T-helper 1 cell (primary cell): ENCODE measurements at regions not wholly inside any gene's neighbourhood (a gene's known extent, or its start where the extent isn't known, plus 50 kb on each side); places are given as distances from the start of the nearest gene placed in this dataset.
"Not testable (repeated sequence)": the region's sequence is repeated elsewhere in the genome, so short reads cannot be mapped to it uniquely, and the experiment has no call there.

Experiments
- DNase-seq, 5 donors: peaks; one replicate each; pipeline ENCODE4 v3.0.0-alpha.2; 2012 to 2020

DNA sequence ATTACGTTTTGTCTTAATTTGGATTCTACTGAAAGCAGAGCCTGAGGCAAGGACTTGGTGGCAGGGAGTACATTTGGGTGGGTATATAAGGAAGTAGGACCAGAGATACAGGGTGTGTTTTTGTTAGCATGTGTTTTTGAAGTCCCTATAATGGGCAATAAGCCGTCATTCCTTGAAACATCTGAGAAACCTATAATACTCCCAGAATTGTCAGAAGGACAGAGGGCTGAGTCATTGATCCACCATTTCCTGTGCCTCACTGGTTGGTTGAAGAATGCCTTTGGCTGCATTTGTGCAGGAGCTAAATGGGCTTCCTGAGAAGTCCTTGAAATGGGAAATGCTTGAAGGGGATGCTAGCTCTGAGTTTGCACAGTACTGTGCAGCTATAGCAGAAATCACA is 281.8 kb upstream of the ZEB2 start:
- no peak for DNase-seq

DNA sequence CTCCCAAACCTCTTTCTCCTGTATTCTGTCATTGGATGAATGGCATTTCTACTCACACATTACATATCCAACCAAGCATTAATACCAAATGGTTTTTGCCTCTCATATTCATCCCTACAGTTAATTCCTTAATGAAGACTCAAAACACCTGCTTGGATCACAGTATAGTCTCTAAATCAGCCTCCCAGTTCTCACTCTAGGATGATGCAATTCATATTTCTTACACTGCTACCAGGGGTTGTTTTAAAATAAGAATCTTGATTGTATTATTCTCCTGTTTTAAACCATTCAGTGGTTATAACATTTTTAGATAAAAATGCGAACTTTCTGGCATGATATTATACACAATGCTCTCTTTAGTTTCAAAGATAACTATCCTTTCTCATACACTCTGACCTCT is 281.4 kb upstream of the ZEB2 start:
- DNase-seq = no peak

DNA sequence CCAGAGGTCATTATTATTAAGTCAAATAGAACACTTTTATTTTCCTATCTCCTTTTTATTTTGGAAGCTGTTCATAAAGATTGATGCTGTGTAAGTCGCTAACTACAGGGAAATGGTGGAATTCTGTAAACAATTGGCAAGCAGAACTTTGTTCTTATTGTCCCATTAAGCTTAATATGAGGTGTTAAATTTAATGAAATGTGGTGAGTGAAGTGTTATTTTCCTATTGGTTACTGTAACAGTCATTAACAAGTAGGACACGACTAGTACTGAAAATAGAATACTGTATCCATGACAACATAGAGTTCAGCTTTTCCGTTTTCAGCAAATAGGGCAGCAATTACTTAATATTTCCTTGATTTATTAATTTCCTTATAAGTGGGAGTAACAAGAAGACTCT is 279.1 kb upstream of the ZEB2 start:
- DNase-seq = no peak

DNA sequence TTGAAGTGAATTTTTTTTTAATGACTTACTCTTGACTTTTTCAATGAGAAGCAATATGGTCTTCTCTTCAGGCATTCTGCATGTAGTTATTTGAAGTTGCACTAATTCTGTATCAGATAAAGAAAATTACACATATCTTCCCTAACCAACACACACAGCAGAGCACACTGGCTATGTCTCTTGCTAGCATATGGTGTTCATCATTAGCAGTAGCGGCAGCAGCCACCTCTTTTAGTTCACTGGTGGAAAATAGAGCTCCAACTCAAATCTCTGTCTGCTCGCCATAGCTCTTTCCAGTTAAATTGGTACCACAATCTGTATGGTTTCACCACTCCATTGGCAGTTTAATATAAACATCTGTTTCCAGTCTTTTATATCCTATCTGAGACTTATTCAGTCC is 278.1 kb upstream of the ZEB2 start:
- DNase-seq = no peak

DNA sequence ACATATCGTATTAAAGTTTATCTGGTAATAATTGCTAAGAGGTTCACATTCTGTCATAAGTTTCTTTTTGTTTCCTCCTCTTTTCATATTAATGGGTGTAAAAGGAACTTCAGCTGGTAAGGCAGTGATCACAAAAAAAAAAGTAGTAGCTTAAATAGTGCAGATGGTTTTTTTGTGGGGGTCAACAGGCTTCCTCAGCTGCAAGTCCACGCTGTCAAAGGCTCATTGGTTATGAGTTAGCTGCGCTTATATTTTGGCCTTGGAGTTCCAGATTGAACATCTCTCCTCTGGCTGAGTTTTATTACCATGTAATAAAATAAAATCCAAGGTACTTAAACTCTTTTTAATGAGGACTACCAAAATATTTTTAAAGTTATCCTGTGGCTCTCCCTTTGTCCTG is 277.0 kb upstream of the ZEB2 start:
- DNase-seq = no peak

DNA sequence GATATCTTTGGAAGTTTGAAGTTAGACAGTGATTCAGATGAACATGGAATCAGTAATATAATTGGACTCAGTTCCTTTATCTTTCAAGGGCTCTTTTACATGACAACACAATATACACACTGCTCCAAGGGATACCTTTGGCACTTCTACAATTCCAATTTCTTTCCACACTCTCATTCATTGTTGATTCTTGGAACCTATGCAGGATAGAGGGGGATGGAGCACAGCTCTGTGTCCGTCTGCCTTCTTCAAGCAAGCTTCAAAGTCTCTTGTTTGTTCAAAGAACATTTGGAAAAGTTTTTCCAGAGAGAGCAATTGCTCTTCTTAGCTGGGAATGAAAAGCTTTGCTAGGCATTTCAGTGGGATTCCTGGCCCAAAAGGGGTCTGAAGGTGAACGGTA is 276.2 kb upstream of the ZEB2 start:
- no peak for DNase-seq

DNA sequence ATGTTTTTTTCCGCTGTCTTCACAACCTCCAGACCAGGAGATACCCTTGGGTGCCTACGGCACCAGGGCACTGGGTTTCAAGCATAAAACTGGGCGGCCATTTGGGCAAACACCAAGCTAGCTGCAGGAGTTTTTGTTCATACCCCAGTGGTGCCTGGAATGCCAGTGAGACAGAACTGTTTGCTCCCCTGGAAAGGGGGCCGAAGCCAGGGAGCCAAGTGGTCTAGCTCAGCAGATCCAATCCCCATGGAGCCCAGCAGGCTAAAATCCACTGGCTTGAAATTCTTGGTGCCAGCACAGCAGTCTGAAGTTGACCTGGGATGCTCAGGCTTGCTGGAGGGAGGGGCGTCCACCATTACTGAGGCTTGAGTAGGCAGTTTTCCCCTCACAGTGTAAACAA is 265.3 kb upstream of the ZEB2 start:
- DNase-seq = no peak

DNA sequence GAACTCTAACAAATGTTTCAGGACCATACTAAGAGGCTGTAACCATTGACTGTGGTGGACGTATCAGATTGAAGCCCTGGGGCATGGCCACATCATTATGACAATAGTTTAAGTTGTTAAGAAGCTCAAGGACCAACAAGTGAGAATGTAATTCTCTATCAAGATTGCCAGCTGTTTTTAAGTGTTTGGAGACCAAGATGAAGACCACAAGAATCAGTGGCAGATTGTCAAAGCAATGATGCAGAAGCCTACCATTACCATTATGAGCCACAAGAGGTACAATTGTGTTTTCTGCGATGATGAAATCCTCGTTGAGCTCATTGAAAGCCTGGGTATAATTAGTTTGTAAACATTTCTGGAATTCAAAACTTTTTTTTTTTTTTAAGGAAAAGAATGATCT is 261.1 kb upstream of the ZEB2 start:
- no peak for DNase-seq

DNA sequence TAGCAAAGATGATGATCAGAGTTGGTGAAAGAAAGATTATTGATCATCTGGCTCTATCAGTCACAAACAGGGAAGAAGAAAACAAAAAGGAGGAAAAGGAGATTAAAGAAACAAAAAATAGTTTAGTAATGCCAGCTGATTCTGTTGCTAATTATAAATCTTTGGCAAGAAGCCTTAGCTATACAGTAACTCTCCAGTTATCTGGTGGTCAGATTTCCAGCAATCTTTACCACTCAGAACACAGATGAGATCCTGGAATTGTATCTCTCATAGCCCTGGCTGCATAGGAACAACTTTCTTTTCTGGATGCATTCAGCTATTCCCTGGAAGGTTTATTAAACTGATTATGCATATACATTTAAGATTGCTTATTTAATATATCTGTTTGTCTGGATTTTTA is 256.8 kb upstream of the ZEB2 start:
- DNase-seq = no peak

DNA sequence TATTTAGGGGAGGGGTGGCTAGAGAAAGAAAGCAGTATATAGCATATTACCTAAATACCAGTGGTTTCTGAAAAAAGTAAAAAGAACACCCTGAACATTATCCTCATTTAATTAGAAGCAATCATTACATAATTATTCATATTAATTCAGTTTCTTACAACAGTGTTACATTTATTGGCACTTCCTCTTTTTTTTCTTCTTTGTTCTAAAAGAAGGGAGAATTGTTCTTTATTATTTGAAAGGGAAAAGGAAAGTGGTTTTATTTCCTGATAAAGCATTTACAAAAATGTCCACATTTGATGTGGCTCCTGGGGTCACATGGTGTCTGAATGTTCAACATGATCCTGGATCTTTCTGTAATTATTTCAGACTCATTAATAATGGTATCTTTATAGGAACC is 254.9 kb upstream of the ZEB2 start:
- DNase-seq = no peak

DNA sequence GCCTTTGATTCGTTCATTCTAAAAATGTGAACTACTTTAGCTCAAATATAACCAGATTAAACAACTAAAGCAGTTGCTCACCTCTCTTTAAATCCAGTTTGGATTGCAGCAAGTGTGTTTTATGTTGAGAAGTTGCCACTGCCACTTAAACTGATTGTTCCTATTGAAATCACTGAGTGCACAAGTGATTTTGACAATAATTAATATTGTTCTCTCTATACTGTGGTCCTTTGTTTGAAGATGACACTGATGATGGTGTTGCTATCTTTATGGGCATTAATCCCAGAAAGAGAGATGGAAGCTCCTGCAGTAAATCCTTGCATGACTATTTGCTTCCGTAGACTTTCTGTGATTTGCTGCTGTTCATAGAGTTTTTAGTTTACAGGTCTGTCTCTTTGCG is 251.4 kb upstream of the ZEB2 start:
- DNase-seq = no peak

DNA sequence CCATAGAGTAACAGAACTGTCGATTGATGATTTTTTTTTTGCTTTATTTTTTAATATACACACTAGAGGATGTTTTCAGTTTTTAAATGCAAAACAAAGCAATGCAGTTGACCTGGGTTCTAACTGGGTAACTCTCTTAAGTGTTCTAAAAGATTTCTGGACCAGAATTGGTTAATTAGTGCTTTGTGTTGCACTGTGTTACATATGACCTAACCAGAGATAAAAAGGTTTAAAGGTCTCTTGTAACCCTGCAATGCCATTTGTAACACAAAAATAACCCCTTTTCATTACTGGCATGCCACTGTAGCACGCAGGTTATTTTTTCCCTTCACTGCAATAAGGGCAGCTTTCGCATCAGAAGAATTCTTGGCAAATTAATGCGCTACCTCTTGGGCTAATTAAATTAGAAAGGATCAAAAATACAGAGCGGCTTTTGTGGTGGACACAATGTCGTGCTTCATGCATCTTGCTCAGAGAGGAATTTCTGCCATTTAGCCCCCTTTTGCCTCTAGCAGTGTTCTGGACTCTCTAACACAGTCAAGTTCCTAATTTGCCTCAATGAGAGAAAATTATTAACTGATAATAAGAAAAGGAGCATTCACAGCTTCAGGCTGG is 250.8 kb upstream of the ZEB2 start:
- no peak for DNase-seq

DNA sequence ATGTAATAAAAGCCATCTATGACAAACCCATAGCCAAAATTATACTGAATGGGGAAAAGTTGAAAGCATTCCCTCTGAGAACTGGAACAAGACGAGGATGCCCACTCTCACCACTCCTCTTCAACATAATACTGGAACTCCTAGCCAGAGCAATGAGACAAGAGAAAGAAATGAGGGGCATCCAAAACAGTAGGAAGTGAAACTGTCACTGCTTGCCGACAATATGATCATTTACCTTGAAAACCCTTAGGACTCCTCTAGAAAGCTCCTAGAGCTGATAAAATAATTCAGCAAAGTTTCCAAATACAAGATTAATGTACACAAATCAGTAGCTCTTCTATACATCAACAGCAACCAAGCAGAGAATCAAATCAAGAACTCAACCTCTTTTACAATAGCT is 241.0 kb upstream of the ZEB2 start:
- DNase-seq = not testable (repeated sequence)

DNA sequence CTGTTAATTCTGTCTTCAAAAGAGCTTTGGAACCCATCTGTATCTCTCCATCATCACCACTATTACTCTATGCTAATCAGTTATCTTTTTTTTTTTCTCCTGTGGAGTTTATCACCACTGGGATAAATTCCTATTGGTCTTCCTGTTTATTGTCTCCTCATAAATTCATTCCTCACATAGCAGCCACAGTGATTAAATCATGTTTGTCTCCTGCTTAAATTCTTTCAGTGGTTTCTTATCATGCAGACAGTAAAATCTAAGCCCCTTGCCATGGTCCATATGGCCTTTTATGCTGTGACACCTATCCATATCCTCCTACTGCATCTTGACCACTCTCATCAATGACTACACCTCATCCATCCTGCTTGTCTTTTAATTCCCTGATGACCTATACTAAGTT is 239.8 kb upstream of the ZEB2 start:
- DNase-seq = no peak

DNA sequence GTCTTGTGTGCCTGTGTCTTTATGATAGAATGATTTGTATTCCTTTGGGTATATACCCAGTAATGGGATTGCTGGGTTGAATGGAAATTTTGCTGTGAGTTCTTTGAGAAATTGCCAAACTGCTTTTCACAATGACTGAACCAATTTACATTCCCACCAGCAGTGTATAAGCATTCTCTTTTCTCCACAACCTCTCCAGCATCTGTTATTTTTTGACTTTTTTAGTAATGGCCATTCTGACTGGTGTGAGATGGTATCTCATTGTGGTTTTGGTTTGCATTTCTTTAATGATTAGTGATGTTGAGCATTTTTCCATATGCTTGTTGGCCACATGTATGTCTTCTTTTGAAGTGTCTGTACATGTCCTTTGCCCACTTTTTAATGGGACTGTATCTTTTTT is 238.3 kb upstream of the ZEB2 start:
- not testable (repeated sequence) for DNase-seq

DNA sequence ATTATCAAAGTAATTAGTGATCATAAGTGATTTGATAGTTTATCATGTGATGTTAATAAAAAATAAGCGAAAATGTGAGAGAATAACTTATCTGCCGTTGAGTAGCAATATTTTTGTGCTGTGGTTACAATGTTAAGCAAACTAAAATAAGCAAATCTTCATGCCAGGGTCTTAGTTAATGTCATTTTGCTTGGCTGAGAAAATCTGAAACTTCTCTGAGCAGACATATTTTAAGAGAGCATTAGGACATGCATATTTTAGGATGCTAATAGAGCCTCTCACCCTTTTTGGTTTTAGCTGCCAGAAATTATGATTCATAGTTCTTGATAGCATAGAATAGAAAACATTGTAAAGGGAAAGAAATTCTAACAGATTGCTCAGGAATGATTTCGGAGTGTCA is 233.5 kb upstream of the ZEB2 start:
- DNase-seq = no peak

DNA sequence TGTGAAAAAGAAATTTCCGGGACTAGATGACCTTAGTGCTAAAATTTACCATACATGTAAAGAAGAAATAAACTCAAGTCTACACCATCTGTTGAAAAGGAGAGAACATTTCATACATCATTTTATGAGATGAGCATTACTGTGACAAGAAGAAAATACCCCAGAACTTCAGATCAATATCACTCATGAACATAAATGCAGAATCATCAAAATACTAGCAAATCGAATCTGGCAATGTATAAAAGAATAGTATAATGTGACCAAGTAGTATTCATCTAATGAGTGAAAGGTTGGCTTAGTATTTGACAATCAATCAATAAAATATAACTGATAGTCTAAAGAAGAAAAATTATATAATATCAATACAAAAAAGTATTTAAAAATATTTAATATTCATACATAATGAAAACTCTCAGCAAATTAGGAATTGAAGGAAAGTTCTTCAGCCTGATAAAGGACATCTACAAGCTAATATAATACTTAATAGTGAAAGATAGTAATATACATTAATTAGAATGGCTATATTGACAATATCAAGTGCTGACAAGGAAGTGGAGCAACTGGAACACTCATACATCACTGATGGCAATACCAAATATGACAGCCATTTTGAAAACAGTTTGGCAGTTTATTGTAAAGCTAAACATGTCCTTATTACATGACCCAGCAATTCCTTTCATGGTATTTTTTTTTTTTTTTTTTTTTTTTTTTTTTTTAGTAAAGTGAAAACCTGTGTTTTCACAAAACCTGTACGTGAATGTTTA is 231.4 kb upstream of the ZEB2 start:
- no peak for DNase-seq

DNA sequence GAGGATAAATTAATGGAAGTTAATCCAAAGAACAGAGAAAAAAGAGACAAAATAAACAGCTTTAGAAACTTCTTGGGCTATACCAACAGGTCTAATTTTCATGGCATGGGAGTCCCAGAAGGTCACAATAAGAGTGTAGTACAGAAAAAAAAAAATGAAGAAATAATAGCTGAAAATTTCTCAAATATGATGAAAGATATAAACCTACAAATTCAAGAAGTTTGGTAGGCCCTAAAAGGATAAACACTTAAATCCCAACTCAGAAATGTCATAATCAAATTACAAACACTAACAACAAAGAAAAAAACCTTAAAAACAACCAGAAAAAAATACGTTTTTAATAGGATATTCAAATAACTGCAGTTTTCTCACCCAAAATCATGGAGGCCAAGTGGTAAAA is 229.3 kb upstream of the ZEB2 start:
- DNase-seq = no peak

DNA sequence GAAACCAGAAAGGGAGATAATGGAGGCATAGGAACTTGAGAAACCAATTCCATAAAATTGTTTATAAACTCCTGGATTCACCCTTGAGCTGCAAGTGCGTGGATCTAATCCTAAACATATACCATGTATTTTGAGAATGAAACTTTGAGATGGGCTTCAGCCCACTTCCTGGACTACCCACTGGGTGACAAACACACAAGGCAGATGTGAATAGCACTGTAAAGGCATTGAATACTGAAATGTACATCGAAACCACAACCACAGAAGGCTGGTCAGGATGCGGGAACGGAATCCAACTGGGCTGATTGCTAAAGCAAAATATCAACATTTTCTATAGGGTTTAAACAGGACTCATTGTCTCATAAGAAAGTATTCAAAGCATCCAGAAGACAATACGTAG is 228.5 kb upstream of the ZEB2 start:
- DNase-seq = no peak

DNA sequence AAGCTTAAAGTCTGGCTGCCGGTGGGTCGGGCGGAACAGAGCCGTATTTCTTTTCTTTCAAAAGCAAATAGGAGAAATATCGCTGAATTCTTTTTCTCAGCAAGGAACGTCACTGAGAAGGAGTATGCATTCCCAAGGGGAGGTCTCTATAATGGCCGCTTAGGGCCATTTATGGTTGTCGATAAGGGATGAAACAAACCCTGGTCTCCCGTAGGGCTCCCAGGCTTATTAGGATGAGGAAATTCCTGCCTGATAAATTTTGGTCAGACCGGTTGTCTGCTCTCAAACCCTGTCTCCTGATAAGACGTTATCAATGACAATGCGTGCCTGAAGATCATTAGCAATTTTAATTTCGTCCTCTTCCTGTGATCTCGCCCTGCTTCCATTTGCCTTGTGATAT is 227.7 kb upstream of the ZEB2 start:
- no peak for DNase-seq

DNA sequence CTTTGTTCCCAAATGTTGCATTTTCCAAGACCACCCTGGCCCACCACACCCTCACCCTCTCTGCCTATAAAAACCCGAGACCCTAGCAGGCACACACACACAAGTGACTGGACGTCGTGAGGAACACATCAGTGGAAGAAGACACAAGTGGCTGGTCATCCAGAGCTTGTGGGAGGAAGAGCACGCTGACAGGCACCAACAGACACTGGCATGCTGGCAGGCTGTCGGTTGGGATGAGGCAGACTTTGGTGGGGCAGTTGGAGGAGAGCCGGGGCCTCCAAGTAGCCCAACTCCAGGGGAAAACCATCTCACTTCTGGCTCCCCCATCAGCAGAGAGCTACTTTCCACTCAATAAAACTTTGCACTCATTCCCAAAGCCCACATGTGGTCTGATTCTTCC is 225.5 kb upstream of the ZEB2 start:
- no peak for DNase-seq

DNA sequence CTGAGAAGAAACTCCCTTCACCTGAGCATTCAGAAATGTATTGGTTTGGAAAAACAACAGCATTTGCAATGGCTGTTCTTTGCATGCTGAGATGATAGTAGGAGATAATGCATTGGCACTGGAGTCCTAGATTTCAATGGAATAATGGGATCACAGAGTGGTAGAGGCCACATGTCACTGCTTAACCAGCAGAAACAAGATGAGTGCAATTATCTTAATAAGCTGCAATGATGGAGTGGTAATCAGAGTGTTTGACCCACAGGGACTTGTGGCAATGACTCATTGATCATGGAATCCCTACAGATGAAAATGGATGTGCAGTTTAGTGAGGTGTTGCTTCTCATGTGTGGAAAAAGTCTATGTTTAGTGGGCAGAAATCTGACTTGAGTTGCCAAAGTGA is 218.8 kb upstream of the ZEB2 start:
- no peak for DNase-seq

DNA sequence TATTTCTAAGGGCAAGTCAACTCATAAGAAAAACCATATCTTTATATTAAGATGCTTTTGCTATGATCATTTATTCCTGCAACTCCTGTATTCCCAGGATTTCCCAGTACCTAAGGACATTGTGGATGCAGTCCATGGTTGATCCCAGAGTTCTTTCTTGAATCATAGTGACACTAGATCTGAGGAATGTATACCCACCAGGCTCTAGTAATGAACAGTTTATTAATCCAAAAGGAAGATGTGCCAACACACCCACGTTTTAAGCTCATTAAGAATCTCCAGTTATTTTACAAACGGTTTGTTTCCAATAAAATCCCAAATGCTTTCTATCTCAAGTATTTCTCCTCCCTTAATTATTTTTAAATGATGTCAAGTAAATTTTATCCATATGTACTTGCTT is 210.8 kb upstream of the ZEB2 start:
- DNase-seq = no peak

DNA sequence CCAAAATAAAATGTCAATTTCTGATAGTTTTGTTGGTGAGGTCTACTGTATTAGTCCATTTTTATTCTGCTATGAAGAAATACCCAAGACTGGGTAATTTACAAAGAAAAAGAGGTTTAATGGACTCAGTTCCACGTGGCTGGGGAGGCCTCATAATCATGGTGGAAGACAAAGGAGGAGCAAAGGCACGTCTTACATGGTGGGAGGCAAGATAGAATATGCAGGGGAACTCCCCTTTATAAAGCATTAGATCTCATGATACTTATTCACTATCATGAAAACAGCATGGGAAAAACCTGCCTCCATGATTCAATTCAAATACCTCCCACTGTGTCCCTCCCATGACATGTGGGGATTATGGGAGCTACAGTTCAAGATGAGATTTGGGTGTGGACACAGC is 204.5 kb upstream of the ZEB2 start:
- DNase-seq = not testable (repeated sequence)

DNA sequence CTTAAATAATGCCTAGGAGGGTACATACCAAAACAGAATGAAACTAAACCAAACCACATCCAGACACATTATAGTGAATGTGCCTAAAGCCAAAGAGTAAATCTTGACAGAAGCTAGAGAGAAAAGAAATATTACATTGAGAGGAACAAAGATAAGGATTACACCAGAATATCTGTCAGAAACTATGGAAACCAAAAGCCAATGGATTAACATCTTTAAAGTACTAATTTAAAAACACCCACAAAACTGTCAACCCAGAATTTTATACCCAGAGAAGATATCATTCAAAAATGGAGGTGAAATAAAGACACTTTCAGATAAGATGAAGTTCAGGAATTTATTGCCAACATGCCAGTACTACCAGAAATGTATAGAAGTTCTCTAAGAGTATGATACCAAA is 198.5 kb upstream of the ZEB2 start:
- no peak for DNase-seq
